GM19467 (cell line): ENCODE measurements at regions not wholly inside any gene's neighbourhood (a gene's known extent, or its start where the extent isn't known, plus 50 kb on each side); places are given as distances from the start of the nearest gene placed in this dataset.

Experiments used
- ATAC-seq: cut with Tn5 transposase; IDR thresholded peaks from one replicate; pipeline ENCODE4 v1.9.1; 2021; ENCODE audit warnings: mild to moderate bottlenecking, moderate library complexity; ENCODE audit not compliant: unreplicated experiment

GRCh38 chr20:19073584-19074218, 138.7 kb upstream of the SLC24A3 start:
- ATAC-seq = no peak

DNA sequence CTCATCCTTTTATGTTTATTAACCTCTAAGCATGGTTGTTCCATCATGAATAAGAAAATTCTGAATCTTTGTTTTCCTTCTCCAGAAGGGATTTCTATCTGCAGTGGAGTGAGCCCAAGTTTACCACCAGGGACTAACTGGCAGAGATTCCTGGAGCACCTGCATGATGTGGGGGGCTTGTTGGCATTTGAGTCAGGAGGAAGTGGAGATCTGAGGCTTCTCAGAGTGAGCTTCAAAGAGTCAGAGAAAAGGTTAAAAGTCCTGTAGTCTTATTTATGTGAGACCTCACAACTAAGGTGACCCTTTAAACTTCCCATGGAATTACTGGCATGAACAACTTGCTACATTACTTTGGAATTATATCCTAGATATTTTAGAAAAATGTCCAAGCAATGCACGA, 138.1 kb upstream of the SLC24A3 start:
- no peak for ATAC-seq

DNA sequence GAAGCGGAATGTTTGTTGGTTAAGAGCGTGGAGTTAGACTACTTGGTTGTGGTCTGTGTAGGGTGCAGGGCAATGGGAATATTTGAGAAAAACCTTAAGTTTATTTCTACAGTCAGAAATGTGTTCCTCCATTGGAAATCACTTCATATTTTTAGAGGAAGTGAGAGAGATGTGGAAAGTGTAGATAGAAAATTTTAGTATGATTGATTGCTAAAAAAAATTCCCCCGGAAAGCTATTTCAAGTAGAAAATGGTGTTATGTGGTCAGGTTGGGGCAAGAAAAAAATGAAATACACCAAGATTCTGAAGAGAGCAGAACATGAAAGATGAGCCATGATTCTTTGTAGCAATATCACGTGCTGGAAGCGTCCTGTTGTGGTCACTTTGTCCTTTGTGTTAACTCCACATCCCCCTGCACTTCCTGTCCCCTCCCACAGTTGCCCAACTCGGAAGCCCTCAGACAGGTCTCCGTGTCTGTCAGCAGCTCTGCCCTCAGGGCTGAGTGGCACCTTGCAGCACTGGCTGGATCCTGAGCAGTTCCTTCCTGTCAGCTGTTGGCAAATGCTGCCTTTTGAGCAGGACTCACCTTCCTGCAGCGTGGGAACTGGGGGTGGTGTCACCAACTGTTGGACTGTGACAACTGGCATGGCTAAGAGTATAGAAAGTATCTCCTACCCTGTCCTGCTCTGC, 137.5 kb upstream of the SLC24A3 start:
- ATAC-seq = peak; percentile 62

- no peak for ATAC-seq
Observed at GRCh38 chr20:19077370-19078220, 134.8 kb upstream of the SLC24A3 start.

DNA sequence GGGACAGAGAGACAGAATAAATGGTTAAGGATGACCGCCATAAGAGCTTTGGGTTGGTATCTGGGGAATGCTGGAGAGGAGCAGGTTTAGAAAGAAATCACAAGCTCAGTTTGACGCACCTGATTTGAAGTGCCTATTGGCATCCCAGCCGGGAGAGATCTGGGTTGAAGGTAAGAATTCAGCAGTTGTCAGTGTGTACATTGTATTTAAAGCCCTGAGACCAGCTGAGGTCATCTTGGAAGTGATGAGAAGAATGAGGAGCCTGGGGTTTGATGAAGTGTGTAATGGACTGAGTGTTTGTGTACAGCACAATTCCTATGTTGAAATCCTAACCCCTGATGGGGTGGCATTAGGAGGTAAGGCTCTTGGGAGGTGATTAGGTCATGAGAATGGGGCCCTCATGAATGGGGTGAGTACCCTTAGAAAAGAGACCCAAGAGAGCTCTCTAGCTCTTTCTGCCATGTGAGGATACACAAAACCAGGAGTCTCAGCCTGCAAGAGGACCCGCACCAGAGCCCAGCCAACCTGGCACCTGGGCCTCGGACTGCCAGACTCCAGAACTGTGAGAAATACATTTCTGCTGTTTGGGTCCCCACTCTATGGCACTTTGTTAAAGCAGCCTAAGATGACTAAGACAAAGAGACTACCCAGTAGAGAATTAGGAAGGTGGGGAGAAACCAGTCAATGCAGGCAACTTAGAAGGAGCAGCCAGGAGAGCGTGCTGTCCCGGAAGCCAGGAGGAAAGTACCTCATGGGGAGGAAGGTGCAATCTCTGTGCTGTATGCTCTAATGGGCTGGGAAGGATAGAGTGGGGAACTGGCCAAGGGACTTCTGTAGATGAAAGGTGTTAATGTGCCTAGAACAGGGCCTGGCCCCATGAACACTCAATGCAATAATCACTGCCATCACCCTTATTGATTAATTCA, 133.7 kb upstream of the SLC24A3 start:
- no peak for ATAC-seq

DNA sequence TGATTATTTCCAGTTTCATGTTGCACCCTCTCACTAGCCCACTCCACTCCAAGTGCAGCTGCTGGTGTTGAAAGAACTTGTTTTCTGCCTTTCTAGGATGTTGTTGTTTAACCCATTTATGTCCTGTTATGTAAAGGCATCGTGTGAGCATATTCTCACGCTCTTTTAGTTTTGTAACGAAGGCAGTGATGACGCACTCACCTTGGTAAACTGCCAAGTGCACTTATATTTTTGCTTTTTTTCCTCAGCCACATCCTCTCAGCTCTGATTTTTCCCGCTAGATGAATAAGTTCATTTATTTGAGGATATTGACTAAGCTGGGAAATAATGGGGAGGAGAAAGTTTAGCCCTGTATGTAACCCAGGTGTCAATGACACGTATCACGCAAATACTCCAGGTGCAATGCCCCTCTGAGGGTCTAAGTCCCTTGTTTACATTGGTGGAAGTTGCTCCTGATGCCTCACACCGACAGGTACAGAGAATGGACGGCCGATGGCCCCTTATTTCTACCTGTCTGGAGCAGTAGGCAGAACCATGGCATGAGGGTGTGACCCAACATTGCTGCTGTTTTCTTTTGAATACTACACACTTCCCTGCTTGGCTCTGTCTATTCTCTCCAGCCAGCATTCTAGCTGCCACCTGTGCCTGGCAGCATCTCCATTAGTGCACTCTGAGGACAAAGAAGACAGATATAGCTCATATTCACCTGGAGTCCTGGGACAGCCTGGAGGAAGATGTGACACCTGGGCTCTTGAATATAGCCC, 132.7 kb upstream of the SLC24A3 start:
- ATAC-seq = no peak

- no peak for ATAC-seq
Observed at GRCh38 chr20:19081937-19082336, 130.5 kb upstream of the SLC24A3 start.

GRCh38 chr20:19083136-19083621, 129.3 kb upstream of the SLC24A3 start:
- ATAC-seq = no peak

GRCh38 chr20:19090332-19090731, 122.1 kb upstream of the SLC24A3 start:
- ATAC-seq = no peak

GRCh38 chr20:19094959-19095541, 117.4 kb upstream of the SLC24A3 start:
- ATAC-seq = no peak

DNA sequence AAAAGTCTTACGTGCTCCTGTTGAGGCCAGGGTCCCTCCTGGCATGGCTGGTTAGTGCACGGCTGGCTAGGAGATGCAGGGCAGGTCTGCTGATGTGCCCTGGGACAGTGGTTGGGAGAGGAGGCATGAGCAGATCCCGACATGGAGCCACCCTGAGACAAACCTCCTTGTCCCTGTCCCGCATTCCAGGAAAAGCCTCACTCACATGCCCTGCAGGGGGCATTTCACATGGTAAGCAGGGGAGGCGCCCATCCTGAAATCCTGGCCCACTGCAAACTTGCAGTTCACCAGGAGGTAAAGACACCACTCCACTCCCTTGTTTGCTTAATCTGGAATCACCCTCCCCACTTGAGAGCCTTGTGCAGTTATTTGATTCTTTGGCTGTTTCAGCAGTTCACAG, 116.7 kb upstream of the SLC24A3 start:
- ATAC-seq = no peak

DNA sequence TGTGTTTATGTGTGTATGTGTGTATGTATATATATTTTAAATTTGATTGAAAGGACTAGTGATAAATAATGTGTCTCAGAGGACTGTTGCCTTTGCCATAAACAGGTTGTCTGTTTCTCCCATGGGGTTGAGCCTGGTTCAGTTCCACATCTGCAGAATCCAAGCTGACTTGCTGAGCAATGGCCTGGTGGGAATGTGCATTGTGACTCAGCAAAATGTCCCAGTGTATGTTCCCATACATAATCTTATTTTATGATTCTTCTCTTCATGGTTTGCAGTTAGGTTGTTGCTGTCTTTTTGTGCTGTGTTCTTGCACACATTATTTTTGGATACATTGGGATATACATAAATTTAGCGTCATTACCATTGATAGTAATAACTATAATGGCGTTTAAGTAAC, 115.6 kb upstream of the SLC24A3 start:
- ATAC-seq = no peak

GRCh38 chr20:19098117-19098516, 114.3 kb upstream of the SLC24A3 start:
- ATAC-seq = no peak

DNA sequence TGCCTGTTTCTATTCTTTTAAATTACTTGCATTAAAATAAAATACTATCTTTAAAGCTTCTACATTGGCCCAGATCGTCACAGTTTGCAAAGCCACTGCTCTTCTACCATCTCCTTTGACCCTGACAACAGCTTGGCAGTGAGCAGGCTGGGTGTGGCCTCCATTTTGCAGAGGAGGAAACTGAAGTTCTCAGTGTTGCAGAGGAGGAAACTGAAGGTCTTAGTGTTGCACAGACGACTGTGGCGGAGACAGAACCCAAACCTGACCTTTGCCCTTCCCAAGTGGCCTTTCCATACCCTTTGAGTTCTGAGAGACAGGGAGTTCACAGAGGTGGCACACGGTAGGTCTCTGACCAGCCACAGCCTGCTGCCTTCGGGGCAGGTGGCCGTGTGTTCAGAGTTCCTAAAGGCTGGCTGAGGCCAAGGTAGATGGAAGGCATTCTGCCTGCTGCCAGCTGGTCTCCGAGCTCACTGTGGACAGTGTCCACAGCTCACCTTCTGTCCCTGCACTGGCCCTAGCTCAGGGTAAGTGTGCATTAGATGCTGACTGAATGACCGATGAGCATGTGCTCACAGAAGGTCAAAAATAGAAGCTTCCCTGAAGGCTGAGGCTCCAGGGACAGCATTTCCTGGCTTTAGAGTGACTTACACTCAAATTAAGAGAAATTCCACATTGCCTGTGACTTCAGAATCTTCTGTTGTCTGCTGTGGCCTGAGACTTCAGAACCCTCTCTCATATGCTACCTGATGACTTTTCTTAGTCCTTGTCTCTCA, 113.5 kb upstream of the SLC24A3 start:
- no peak for ATAC-seq

- ATAC-seq = no peak
Observed at GRCh38 chr20:19099596-19100545, 112.6 kb upstream of the SLC24A3 start.

GRCh38 chr20:19100975-19101374, 111.5 kb upstream of the SLC24A3 start:
- no peak for ATAC-seq

GRCh38 chr20:19104186-19104585, 108.3 kb upstream of the SLC24A3 start:
- ATAC-seq = no peak

DNA sequence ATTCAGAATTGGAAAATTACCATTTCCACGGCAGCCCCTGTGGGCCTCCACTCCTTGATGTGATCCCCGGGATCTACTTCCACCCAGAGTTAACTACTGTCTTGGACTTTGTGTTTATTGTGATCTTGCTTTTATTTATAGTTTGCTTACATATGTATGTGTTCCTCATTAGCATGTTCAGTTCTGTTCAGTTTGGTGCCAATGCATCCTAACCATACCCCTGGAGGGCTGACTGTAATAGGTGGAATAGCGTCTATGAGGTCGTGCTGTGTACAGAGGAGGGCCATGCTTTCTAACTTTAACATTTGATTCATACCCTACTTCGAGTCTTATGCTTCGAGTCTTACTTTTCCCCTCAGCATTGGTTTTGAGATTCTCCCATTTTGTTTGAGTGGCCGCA, 104.3 kb upstream of the SLC24A3 start:
- no peak for ATAC-seq
